Psoas muscle (tissue), 7 donors: ENCODE measurements at regions not wholly inside any gene's neighbourhood (a gene's known extent, or its start where the extent isn't known, plus 50 kb on each side); places are given as distances from the start of the nearest gene placed in this dataset.

ENCODE experiments used
- ATAC-seq, 4 donors: fragments of 200-7000 bp; cut with Tn5 transposase; one replicate each; pipeline ENCODE4 v1.9.1; 2020; ENCODE audit warnings: moderate library complexity in 3 of 4, mild to moderate bottlenecking in 2 of 4
- DNase-seq, 2 donors: peaks; one replicate each; pipeline ENCODE4 v3.0.0-alpha.2; 2020
- H3K27ac ChIP-seq: fragments of 200-600 bp; one replicate; pipeline ENCODE4 v1.8.0; 2022
- H3K27me3 ChIP-seq, 3 donors: fragments of 200-600 bp in 1 of 3; one replicate each; pipeline versions ENCODE4 v1.6.1 to v1.8.0; 2013 to 2022; ENCODE audit warnings: low read length in 2 of 3, mild to moderate bottlenecking in 2 of 3, moderate library complexity in 1 of 3; ENCODE audit not compliant: insufficient read depth in 3 of 3
- H3K36me3 ChIP-seq, 2 donors: fragments of 200-600 bp in 1 of 2; one replicate each; pipeline versions ENCODE4 v1.6.1 to v1.8.0; 2013 to 2022; ENCODE audit warnings: low read depth in 1 of 2, mild to moderate bottlenecking in 1 of 2, moderate library complexity in 1 of 2; ENCODE audit not compliant: insufficient read depth in 1 of 2
- H3K4me1 ChIP-seq: fragments of 200-600 bp; one replicate; pipeline ENCODE4 v1.8.0; 2022
- H3K4me3 ChIP-seq: fragments of 200-600 bp; one replicate; pipeline ENCODE4 v1.8.0; 2022; ENCODE audit warnings: mild to moderate bottlenecking
- H3K9me3 ChIP-seq: fragments of 200-600 bp; one replicate; pipeline ENCODE4 v1.8.0; 2022
- WGBS, 3 donors: extraction: QIAGEN DNeasy Blood & Tissue Kit; methylation state at CpG; one replicate each; pipeline versions ENCODE4 v1.1.6 to v1.1.7; 2013; 5-methylcytosine and 5-hydroxymethylcytosine counted together
- intact Hi-C, 2 donors: fragments of 100-400 bp; cut with DNase I; formaldehyde crosslinking; loops; one replicate each; pipeline versions ENCODE4 v1.11.0 to v1.14.2; 2022
- TF ChIP-seq, protein P1 (sequence below): fragments of 200-600 bp; IDR thresholded peaks from one replicate; pipeline ENCODE4 v1.8.0; 2022; ENCODE audit warnings: antibody characterized with exemption
- donor health status: healthy with polysubstance abuse.
- donor health status: DM: no; HTN: no; CAD: no; lungs with moderate emphysema.
- donor health status: Bipolar disorder and iron deficiency.
- donor health status: healthy.
- donor health status: DM: yes; HTN: yes; CAD: no.
- donor health status: DM: no; HTN: no; CAD: no.
- donor health status: DM: yes; HTN: yes; CAD: no.

DNA sequence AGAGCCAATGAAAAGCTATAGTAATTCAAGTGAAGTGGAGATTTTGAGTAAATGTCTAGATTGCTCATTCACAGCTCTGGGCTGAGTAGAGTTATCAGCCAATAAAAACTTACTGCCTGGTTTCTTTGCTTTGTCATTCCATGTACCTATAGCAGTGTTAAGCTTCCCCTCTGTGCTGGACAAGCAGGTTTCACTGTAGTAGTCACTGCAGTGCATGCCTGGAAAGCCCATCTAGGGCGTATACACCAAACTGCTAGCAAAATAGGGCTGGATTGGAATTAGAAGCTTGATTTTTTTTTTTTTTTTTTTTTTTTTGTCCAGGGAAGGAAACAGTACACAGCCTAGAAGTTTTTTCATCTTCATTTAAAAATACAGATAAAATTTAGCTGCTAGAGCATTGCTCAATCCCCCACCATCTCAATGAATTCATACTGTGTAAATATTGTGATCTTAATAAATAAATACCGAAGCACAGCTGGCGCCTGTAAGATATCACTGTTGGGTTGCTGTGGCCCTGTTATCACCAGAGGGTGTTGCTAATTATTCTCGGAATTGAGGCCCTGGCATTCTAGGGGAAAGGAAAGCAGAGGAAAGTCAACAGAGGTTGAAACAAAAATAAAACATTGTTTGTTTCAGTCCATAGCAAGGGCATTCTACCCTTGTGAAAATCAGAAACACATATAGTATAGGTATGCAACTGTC is 968.5 kb upstream of the GJE1 start:
- no peaks in the 10 kb centered on the region for H3K4me1 ChIP-seq
- TF ChIP-seq, protein P1, sequence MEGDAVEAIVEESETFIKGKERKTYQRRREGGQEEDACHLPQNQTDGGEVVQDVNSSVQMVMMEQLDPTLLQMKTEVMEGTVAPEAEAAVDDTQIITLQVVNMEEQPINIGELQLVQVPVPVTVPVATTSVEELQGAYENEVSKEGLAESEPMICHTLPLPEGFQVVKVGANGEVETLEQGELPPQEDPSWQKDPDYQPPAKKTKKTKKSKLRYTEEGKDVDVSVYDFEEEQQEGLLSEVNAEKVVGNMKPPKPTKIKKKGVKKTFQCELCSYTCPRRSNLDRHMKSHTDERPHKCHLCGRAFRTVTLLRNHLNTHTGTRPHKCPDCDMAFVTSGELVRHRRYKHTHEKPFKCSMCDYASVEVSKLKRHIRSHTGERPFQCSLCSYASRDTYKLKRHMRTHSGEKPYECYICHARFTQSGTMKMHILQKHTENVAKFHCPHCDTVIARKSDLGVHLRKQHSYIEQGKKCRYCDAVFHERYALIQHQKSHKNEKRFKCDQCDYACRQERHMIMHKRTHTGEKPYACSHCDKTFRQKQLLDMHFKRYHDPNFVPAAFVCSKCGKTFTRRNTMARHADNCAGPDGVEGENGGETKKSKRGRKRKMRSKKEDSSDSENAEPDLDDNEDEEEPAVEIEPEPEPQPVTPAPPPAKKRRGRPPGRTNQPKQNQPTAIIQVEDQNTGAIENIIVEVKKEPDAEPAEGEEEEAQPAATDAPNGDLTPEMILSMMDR: no peak
- no peak overlapping the region for H3K27ac ChIP-seq
- no peaks in the 10 kb centered on the region for H3K9me3 ChIP-seq
- no peaks in the 10 kb centered on the region for H3K27me3 ChIP-seq
- H3K36me3 ChIP-seq: no peaks in the 10 kb centered on the region
- 63 to 65% (median 65%) methylated on average over 4 of the region's 4 CpGs for WGBS, 3 donors
- no peak for DNase-seq
- no peak for ATAC-seq
- intact Hi-C loops: no loop called here
- H3K4me3 ChIP-seq: no peak overlapping the region

DNA sequence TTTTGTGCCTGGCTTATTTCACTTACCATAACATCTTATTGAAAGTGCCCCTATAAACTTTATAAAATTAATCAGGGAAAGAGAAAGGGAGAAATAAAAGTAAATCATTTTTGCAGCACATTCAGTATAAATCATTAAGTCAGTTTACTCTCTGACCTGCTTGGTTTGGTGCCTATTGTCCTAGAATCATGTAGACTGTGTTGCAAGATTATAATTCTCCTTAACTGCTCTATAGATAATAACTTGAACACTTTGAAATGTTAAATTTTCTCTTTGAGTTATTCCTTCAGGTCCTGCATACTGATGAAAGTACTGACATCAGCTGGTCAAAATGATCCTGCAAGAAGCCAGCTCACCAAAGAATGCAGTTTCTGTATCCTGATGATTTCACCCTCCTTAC is 969.6 kb upstream of the GJE1 start:
- no peaks in the 10 kb centered on the region for H3K36me3 ChIP-seq
- intact Hi-C loops: no loop called here
- TF ChIP-seq, protein P1: no peak
- H3K27me3 ChIP-seq: no peaks in the 10 kb centered on the region
- peaks cover 6% of the 10 kb centered on the region for H3K4me1 ChIP-seq
- no peaks in the 10 kb centered on the region for H3K9me3 ChIP-seq
- no peak overlapping the region for H3K27ac ChIP-seq
- H3K4me3 ChIP-seq: no peak overlapping the region
- ATAC-seq (no peak), DNase-seq (no peak)

- intact Hi-C loops: loop anchor here in 1 of 2 donors (5.0 kb wide), 1 partner anchor 404 kb away; no protein-coding TSS in a partner anchor
- TF ChIP-seq, protein P1: no peak
- Histone ChIP-seq H3K27ac (no peak overlapping the region), H3K4me3 (no peak overlapping the region), H3K9me3 (no peaks in the 10 kb centered on the region), H3K36me3 (no peaks in the 10 kb centered on the region), H3K27me3 (no peaks in the 10 kb centered on the region), H3K4me1 (peaks cover 6% of the 10 kb centered on the region)
- DNase-seq (no peak), ATAC-seq (no peak)
- WGBS, 3 donors: 25 to 41% (median 26%) methylated on average over 1 of the region's 1 CpG
These were observed 974.0 kb upstream of the GJE1 start for GRCh38 chr6:141158740-141159139.

- H3K27ac ChIP-seq: no peak overlapping the region
- no peaks in the 10 kb centered on the region for H3K27me3 ChIP-seq
- H3K4me3 ChIP-seq: no peak overlapping the region
- H3K9me3 ChIP-seq: no peaks in the 10 kb centered on the region
- intact Hi-C loops: no loop called here
- DNase-seq (no peak), ATAC-seq (no peak)
- H3K36me3 ChIP-seq: no peaks in the 10 kb centered on the region
- WGBS, 3 donors: 66 to 86% (median 85%) methylated on average over 2 of the region's 2 CpGs
- TF ChIP-seq, protein P1: no peak
- peaks cover under 1% of the 10 kb centered on the region for H3K4me1 ChIP-seq
These were observed 979.2 kb upstream of the GJE1 start for GRCh38 chr6:141153563-141153962.

GRCh38 chr6:141152951-141153350 is 979.8 kb upstream of the GJE1 start:
- Histone ChIP-seq H3K4me1 (no peaks in the 10 kb centered on the region), H3K9me3 (no peaks in the 10 kb centered on the region), H3K4me3 (no peak overlapping the region), H3K36me3 (no peaks in the 10 kb centered on the region), H3K27ac (no peak overlapping the region), H3K27me3 (no peaks in the 10 kb centered on the region)
- no peak for ATAC-seq
- intact Hi-C loops: no loop called here
- TF ChIP-seq, protein P1: no peak
- 8 to 14% (median 12%) methylated on average over 1 of the region's 1 CpG for WGBS, 3 donors
- DNase-seq: no peak
